ENCODE measurements at regions not wholly inside any gene's neighbourhood (a gene's known extent, or its start where the extent isn't known, plus 50 kb on each side); places are given as distances from the start of the nearest gene placed in this dataset.

- TF ChIP-seq POLR2A (IDR thresholded peaks at IDR 0.05): no peak
- TF ChIP-seq, protein P1, sequence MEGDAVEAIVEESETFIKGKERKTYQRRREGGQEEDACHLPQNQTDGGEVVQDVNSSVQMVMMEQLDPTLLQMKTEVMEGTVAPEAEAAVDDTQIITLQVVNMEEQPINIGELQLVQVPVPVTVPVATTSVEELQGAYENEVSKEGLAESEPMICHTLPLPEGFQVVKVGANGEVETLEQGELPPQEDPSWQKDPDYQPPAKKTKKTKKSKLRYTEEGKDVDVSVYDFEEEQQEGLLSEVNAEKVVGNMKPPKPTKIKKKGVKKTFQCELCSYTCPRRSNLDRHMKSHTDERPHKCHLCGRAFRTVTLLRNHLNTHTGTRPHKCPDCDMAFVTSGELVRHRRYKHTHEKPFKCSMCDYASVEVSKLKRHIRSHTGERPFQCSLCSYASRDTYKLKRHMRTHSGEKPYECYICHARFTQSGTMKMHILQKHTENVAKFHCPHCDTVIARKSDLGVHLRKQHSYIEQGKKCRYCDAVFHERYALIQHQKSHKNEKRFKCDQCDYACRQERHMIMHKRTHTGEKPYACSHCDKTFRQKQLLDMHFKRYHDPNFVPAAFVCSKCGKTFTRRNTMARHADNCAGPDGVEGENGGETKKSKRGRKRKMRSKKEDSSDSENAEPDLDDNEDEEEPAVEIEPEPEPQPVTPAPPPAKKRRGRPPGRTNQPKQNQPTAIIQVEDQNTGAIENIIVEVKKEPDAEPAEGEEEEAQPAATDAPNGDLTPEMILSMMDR (IDR thresholded peaks at IDR 0.05): no peak
Measured at GRCh38 chrX:46330513-46330912, 214.7 kb downstream of the ZNF674 start.
